Right forelimb (tissue), 1 donor: ENCODE measurements at regions not wholly inside any gene's neighbourhood (a gene's known extent, or its start where the extent isn't known, plus 50 kb on each side); places are given as distances from the start of the nearest gene placed in this dataset.

ENCODE experiments used
- DNase-seq: peaks from one replicate; pipeline ENCODE4 v3.0.0-alpha.2; 2018

- no peak for DNase-seq
Measured at GRCh38 chr6:19041906-19042305, 654.8 kb downstream of the RNF144B start.

- no peak for DNase-seq
Measured at GRCh38 chr6:19042420-19042819, 655.3 kb downstream of the RNF144B start.

GRCh38 chr6:19050765-19051164 is 663.6 kb downstream of the RNF144B start:
- DNase-seq, result no peak

DNA sequence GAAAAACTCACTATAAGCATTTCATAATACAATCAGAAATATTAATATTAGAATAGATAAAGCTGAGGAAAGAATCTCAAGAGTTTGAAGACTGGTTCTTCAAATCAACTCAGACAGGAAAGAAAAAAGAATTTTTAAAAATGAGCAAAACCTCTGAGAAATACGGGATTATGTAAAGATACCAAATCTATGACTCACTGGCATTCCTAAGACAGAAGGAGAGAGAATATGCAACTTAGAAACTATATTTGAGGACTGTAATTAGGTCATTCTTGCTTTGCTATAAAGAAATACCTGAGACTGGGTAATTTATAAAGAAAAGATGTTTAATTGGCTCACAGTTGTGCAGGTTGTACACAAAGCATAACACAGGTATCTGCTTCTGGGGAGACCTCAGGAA is 665.1 kb downstream of the RNF144B start:
- no peak for DNase-seq

DNA sequence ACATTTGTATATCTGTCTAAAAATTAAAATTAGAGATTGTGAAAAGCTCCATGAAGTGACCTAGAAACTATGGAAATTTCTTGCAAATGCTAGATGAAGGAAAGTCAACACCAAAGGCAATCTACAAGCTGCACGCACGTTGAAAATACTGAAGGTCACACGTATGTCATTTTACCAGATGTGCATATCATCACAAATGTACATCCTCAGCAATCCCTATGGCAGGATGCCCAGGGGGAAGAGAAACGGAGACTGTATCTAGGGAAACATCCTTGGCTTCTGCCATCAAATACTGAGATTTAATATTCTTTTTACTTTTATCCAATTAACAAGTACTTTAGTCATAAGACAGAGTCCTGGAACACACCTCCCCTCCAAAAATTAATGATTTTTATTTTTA is 672.0 kb downstream of the RNF144B start:
- no peak for DNase-seq

- DNase-seq, result no peak
Measured at GRCh38 chr6:19067165-19067564, 680.0 kb downstream of the RNF144B start.

DNA sequence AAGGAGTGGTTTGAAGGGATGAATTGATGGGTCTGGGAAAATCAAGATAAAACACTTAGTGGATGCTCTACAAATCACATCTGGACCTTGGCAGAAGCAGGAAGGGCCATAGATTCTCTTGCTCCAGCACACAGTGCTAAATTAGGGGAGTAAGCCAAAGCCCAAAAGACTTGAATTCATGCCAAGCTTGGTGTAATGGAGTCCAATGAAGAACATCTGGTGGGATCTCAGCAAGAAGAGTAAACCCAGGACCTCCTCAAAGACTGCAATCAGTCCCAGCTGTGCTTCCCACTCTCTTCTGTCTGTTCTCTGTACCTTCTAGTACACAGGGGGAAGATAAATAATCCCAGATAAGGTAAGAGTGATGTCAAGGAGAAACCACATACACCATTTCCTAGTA is 683.4 kb downstream of the RNF144B start:
- no peak for DNase-seq

GRCh38 chr6:19083801-19084200 is 696.7 kb downstream of the RNF144B start:
- DNase-seq, result no peak

DNA sequence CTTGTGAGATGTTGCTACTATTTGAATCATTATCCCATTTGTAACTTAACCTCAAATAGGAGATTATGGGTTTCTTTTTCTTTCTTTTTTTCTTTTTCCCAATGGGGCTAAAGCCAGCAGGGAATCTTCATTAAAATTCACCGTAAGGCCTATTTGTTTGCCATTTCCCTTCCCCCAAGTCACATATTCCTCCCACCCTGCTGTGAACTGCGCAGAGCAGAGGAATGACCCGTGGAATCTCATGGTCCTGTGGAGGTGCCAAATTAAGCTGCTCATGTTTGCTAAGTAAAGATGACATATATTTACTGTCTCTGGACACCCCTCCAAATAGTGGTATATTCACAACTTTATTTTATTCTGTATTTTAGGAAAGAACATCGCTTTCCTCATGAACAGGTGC is 699.3 kb downstream of the RNF144B start:
- no peak for DNase-seq

- DNase-seq, result no peak
Measured at GRCh38 chr6:19087296-19087695, 700.1 kb downstream of the RNF144B start.

DNA sequence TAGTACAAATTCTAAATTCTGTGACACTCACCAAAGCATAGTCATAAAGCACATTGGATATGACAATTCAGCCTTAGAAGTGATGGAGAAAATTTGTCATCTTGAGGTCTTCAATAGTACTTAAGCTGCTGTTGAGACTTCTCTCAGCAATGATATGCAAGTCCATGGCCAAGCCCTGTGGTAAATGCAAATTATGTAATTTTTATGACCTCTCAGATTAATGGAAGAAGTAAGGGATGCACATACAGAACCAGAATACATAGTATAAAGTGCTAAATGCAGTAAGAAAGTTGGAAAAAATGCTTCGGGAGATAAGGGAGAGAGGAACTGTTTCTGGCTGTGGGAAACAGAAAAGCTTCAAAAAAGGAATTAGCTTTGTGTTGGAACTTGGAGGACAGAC is 700.7 kb downstream of the RNF144B start:
- DNase-seq, result no peak

- no peak for DNase-seq
Measured at GRCh38 chr6:19100752-19101151, 713.6 kb downstream of the RNF144B start.

- DNase-seq, result no peak
Measured at GRCh38 chr6:19102936-19103335, 715.8 kb downstream of the RNF144B start.

DNA sequence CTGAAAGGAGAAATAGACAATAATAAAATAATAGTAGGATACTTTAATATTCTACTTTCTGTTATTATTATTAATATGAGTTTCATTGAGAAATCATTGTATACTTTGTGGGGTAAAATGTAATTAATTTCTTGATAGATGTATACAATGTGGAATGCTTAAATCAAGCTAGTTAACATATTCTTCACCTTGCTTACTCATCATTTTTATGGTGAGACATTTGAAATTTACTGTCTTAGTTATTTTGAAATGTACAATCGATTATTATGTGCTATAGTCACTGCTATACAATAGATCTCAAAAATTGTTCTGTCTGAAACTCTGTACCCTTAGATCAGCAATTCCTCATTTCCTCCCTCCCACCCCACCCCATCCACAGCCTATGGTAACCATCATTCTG is 720.3 kb downstream of the RNF144B start:
- no peak for DNase-seq

GRCh38 chr6:19121521-19121920 is 715.6 kb upstream of the ID4 start:
- DNase-seq, result no peak

DNA sequence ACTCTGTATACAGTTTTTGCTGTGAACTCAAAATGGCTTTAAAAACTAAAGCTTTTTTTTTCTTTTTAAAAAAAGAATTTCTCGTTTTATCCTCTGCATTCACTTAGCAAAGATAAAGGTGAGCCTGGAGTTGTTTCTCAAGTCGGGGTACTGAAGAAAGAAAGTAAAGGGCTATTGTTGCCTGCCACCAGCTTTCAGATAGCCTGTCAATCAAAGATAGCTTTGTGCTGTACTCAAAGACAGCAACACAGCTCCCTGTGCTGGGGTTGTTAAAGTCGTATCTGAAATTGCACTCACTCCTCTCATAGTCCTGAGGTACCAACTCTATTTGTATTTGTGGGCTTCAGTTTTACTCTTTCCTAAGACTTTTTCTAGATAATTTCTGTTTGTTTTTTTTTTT is 710.1 kb upstream of the ID4 start:
- no peak for DNase-seq

- DNase-seq, result no peak
Measured at GRCh38 chr6:19128701-19129100, 708.5 kb upstream of the ID4 start.

DNA sequence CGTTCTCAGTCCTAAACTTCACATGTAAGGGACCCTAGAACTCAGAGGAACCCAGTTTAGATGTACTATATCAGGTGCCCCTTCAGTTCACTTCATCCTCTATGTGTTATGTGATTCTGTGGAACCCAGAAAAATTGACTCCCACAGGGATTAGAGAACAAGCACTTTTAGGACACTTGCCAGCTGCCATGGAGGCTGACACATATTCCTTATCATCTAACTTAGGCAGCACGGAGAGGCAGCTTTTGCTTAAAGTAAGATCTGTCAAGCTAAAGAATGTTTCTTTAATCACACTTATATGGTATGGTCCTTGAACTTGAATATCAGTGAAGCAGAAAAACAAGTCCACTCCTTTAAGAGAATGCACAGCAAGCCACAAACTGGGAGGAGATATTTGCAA is 701.5 kb upstream of the ID4 start:
- DNase-seq, result no peak

GRCh38 chr6:19137505-19137904 is 699.7 kb upstream of the ID4 start:
- DNase-seq, result no peak

DNA sequence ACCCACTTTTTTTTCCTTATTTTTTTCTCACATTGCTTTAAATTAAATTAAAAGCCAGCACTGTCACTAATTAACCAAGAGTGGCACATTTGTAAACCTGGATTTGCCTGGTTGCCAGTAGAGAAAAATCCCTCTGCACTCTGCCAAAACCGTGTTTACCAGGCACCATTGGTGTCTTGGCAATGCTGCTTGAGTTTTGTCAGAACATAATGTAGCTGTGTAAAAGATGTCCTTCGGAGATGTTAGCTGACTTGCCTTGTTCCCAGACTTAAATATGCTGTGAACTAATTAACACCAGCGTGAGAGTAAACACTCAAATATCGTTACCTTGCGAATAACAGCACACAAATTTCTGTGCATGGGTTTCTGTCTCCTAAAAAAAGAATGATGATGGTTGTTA is 694.9 kb upstream of the ID4 start:
- DNase-seq, result no peak

- no peak for DNase-seq
Measured at GRCh38 chr6:19150307-19150706, 686.9 kb upstream of the ID4 start.

GRCh38 chr6:19153270-19153980 is 683.7 kb upstream of the ID4 start:
- DNase-seq, result no peak

- DNase-seq, result no peak
Measured at GRCh38 chr6:19153981-19154295, 683.2 kb upstream of the ID4 start.

- DNase-seq, result no peak
Measured at GRCh38 chr6:19156443-19156842, 680.7 kb upstream of the ID4 start.

GRCh38 chr6:19157486-19157885 is 679.7 kb upstream of the ID4 start:
- DNase-seq, result no peak

DNA sequence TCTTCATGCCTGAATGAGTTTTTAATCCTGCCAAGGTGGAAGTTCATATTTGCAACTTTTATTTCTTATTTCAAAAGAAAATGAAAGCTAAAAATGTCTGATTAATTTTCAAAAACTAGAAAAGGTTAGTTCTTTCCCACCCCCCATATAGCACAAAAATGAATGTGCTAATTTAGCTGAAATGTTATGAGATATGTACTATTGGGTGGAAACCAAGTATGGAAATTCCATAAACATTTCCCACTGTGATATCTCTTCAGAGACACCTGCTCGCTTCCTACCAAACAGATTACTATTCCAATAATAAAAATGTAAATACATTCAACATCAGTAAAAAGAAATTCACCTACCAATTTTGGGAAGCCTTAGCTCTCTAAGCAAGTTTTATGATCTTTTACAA is 678.6 kb upstream of the ID4 start:
- no peak for DNase-seq
